CD14-positive monocyte (primary cell): ENCODE measurements at regions not wholly inside any gene's neighbourhood (a gene's known extent, or its start where the extent isn't known, plus 50 kb on each side); places are given as distances from the start of the nearest gene placed in this dataset.

Experiments used
- DNase-seq, 3 donors: peaks; one replicate each; pipeline ENCODE4 v3.0.0-alpha.2; 2011 to 2022
- H2AFZ ChIP-seq: 2 replicates; pipeline ENCODE4 v1.6.0; 2012; ENCODE audit warnings: mild to moderate bottlenecking, low read depth, low read length, inconsistent platforms; ENCODE audit not compliant: insufficient read depth, poor library complexity, severe bottlenecking
- H3K27ac ChIP-seq, 2 donors: 1 replicate in 1 of 2; 2 replicates in 1 of 2; pipeline ENCODE4 v1.5.1; 2012 to 2013; ENCODE audit warnings: low read length in 2 of 2, control low read depth in 1 of 2, inconsistent platforms in 1 of 2, low read depth in 1 of 2, mild to moderate bottlenecking in 1 of 2
- H3K27me3 ChIP-seq, 2 donors: one replicate each; pipeline versions ENCODE4 v1.6.0 to v1.6.1; 2011 to 2013; ENCODE audit warnings: low read length in 2 of 2; ENCODE audit not compliant: control insufficient read depth in 2 of 2, insufficient read depth in 2 of 2
- H3K36me3 ChIP-seq, 2 donors: replicated peaks in 1 of 2; 1 replicate in 1 of 2; 2 replicates in 1 of 2; pipeline versions ENCODE4 v1.5.1 to v1.6.1; 2012 to 2013; ENCODE audit warnings: low read length in 2 of 2, control low read depth in 1 of 2, inconsistent platforms in 1 of 2, mild to moderate bottlenecking in 1 of 2; ENCODE audit not compliant: insufficient read depth in 2 of 2, control insufficient read depth in 1 of 2
- H3K4me1 ChIP-seq, 2 donors: 1 replicate in 1 of 2; 2 replicates in 1 of 2; pipeline versions ENCODE4 v1.5.1 to v1.6.1; 2012 to 2013; ENCODE audit warnings: low read length in 2 of 2, control low read depth in 1 of 2, inconsistent platforms in 1 of 2, mild to moderate bottlenecking in 1 of 2, moderate library complexity in 1 of 2; ENCODE audit not compliant: insufficient read depth in 2 of 2, control insufficient read depth in 1 of 2
- H3K4me2 ChIP-seq: replicated peaks from 2 replicates; pipeline ENCODE3; 2012; ENCODE audit warnings: low read length, moderate library complexity, mild to moderate bottlenecking; ENCODE audit not compliant: poor library complexity, severe bottlenecking; ENCODE audit errors: extremely low read depth
- H3K4me3 ChIP-seq, 3 experiments: fragments of 200-600 bp in 1 of 3; sonication (generic) in 1 of 3; replicated peaks in 1 of 3; 1 replicate in 2 of 3; 2 replicates in 1 of 3; pipeline ENCODE4 v1.5.1; 2011 to 2013; ENCODE audit warnings: low read length in 3 of 3, mild to moderate bottlenecking in 3 of 3, control low read depth in 2 of 3, low read depth in 2 of 3, inconsistent platforms in 1 of 3, moderate library complexity in 1 of 3
- H3K79me2 ChIP-seq: 2 replicates; pipeline ENCODE4 v1.6.0; 2012; ENCODE audit warnings: mild to moderate bottlenecking, control low read depth, inconsistent platforms, low read length, moderate library complexity; ENCODE audit not compliant: insufficient read depth
- H3K9ac ChIP-seq: 2 replicates; pipeline ENCODE4 v1.6.0; 2017; ENCODE audit warnings: low read length, mild to moderate bottlenecking; ENCODE audit not compliant: insufficient read depth, poor library complexity, severe bottlenecking
- H3K9me3 ChIP-seq, 2 donors: replicated peaks in 1 of 2; 1 replicate in 1 of 2; 2 replicates in 1 of 2; pipeline versions ENCODE4 v1.5.1 to v1.6.1; 2012 to 2013; ENCODE audit warnings: low read length in 2 of 2, control low read depth in 1 of 2; ENCODE audit not compliant: control insufficient read depth in 1 of 2, insufficient read depth in 1 of 2
- H4K20me1 ChIP-seq: 2 replicates; pipeline ENCODE4 v1.6.0; 2012; ENCODE audit warnings: mild to moderate bottlenecking, low read length, control low read depth, moderate library complexity; ENCODE audit not compliant: insufficient read depth
- H3K27ac Mint-ChIP-seq, 7 donors: one replicate each; pipeline ENCODE4 v1.8.0; 2020; ENCODE audit warnings: mild to moderate bottlenecking in 7 of 7, mixed read lengths in 7 of 7, moderate library complexity in 6 of 7, inconsistent platforms in 2 of 7
- H3K27me3 Mint-ChIP-seq, 3 donors: one replicate each; pipeline ENCODE4 v1.8.0; 2021 to 2022; ENCODE audit warnings: low read depth in 3 of 3, mild to moderate bottlenecking in 3 of 3, mixed read lengths in 3 of 3, moderate library complexity in 3 of 3, inconsistent platforms in 1 of 3
- H3K36me3 Mint-ChIP-seq, 2 donors: one replicate each; pipeline ENCODE4 v1.8.0; 2020; ENCODE audit warnings: mixed read lengths in 2 of 2, inconsistent platforms in 1 of 2, mild to moderate bottlenecking in 1 of 2
- H3K4me1 Mint-ChIP-seq: one replicate; pipeline ENCODE4 v1.8.0; 2020; ENCODE audit warnings: mild to moderate bottlenecking, mixed read lengths
- H3K4me3 Mint-ChIP-seq, 2 donors: one replicate each; pipeline ENCODE4 v1.8.0; 2020; ENCODE audit warnings: mild to moderate bottlenecking in 2 of 2, mixed read lengths in 2 of 2, moderate library complexity in 1 of 2
- H3K9me3 Mint-ChIP-seq, 7 donors: one replicate each; pipeline ENCODE4 v1.8.0; 2020 to 2022; ENCODE audit warnings: mixed read lengths in 7 of 7, mild to moderate bottlenecking in 6 of 7, moderate library complexity in 6 of 7, inconsistent platforms in 2 of 7
- WGBS: methylation state at CpG from one replicate; pipeline ENCODE4 v1.1.5; 2013; ENCODE audit warnings: missing lambda C conversion rate; ENCODE audit not compliant: insufficient coverage; 5-methylcytosine and 5-hydroxymethylcytosine counted together
- intact Hi-C, 2 donors: fragments of 100-400 bp; cut with micrococcal nuclease; formaldehyde crosslinking; loops; one replicate each; pipeline versions ENCODE4 v1.15.0 to v1.15.1; 2023
- TF ChIP-seq, protein P1 (sequence below): fragments of 200-600 bp; IDR thresholded peaks from one replicate; pipeline ENCODE4 v1.8.0; 2022; ENCODE audit warnings: antibody characterized with exemption, mild to moderate bottlenecking

DNA sequence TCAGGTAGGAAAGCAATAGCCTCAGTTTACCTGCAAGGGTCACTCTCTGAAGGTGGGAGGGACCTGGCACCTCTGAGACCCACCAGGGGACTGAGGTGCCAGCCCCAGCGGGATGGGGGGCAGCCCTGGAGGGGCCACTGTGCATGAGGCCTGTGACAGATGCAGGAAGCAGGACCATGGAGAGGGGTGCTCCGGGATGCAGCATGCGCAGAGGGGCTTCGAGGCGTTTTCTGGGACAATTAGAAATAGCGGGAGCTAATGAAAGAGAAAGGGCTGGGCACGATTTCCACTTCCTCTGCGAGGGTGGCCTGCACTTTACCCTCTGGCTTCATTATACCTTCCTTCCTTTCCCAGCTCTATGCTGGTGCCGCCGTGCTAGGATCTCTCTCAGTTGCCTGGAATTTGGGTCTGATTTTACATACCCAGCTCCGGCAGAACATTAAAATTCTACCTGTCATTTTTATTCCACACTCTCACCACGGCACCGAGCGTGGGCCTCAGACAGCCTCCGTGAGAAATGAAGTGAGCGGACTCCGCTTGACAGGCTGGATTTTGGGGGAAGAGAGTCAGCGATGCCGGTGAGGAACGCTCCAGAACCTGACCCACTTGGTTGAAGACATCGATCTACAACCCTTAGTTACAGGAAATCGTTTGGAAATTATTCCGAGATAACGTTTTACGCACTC is 333.9 kb upstream of the PFKP start:
- H3K4me2 ChIP-seq: no peak overlapping the region
- H3K9ac ChIP-seq: no peak overlapping the region
- intact Hi-C loops: no loop called here
- peaks cover 18 to 24% of the 10 kb centered on the region in 2 donors for H3K9me3 ChIP-seq
- Mint-ChIP-seq H3K4me1 (no peaks in the 10 kb centered on the region), H3K27ac (no peak overlapping the region), H3K27me3 (peaks cover 2 to 3% (median 2%) of the 10 kb centered on the region in 3 donors), H3K9me3 (peaks cover 7 to 22% (median 15%) of the 10 kb centered on the region in 7 donors), H3K36me3 (no peaks in the 10 kb centered on the region), H3K4me3 (no peak overlapping the region)
- H4K20me1 ChIP-seq: no peaks in the 10 kb centered on the region
- H3K27me3 ChIP-seq: no peaks in the 10 kb centered on the region
- H3K79me2 ChIP-seq: no peaks in the 10 kb centered on the region
- no peak overlapping the region for H3K4me3 ChIP-seq
- 97% methylated on average over 22 of the region's 25 CpGs for WGBS
- H2AFZ ChIP-seq: no peak overlapping the region
- no peak for DNase-seq
- no peaks in the 10 kb centered on the region for H3K4me1 ChIP-seq
- TF ChIP-seq, protein P1, sequence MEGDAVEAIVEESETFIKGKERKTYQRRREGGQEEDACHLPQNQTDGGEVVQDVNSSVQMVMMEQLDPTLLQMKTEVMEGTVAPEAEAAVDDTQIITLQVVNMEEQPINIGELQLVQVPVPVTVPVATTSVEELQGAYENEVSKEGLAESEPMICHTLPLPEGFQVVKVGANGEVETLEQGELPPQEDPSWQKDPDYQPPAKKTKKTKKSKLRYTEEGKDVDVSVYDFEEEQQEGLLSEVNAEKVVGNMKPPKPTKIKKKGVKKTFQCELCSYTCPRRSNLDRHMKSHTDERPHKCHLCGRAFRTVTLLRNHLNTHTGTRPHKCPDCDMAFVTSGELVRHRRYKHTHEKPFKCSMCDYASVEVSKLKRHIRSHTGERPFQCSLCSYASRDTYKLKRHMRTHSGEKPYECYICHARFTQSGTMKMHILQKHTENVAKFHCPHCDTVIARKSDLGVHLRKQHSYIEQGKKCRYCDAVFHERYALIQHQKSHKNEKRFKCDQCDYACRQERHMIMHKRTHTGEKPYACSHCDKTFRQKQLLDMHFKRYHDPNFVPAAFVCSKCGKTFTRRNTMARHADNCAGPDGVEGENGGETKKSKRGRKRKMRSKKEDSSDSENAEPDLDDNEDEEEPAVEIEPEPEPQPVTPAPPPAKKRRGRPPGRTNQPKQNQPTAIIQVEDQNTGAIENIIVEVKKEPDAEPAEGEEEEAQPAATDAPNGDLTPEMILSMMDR: no peak
- no peak overlapping the region for H3K27ac ChIP-seq
- no peaks in the 10 kb centered on the region for H3K36me3 ChIP-seq

DNA sequence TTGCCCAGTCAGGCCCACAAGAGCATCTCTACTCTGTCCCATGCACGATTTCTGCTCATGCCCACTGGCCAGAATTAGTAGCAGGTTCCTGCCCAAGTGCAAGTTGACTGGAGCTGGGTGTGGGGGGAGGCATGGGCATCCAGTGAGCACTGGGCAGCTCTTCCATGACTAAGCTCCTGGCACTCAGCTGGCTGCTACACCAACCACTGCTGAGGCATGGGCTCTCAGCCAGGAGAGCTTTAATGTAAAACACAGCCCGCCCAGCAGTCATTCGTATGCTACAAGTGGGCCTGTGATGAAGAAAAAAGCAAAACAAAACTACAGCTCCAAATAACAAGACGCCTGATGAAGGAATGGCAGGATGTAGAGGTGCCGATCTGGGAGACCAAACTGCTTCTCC is 335.4 kb upstream of the PFKP start:
- H3K4me2 ChIP-seq: no peak overlapping the region
- Mint-ChIP-seq H3K36me3 (no peaks in the 10 kb centered on the region), H3K27ac (no peak overlapping the region), H3K9me3 (peaks cover 7 to 22% (median 15%) of the 10 kb centered on the region in 7 donors), H3K4me1 (no peaks in the 10 kb centered on the region), H3K27me3 (peaks cover 2 to 4% (median 4%) of the 10 kb centered on the region in 3 donors), H3K4me3 (no peak overlapping the region)
- no peaks in the 10 kb centered on the region for H3K27me3 ChIP-seq
- TF ChIP-seq, protein P1: no peak
- DNase-seq: no peak
- H4K20me1 ChIP-seq: no peaks in the 10 kb centered on the region
- H3K79me2 ChIP-seq: no peaks in the 10 kb centered on the region
- no peak overlapping the region for H3K4me3 ChIP-seq
- H3K27ac ChIP-seq: no peak overlapping the region
- H2AFZ ChIP-seq: no peak overlapping the region
- WGBS: no CpG with 5 or more reads among the region's 5 CpGs
- no peaks in the 10 kb centered on the region for H3K4me1 ChIP-seq
- H3K9me3 ChIP-seq: peaks cover 18 to 24% of the 10 kb centered on the region in 2 donors
- no peak overlapping the region for H3K9ac ChIP-seq
- no peaks in the 10 kb centered on the region for H3K36me3 ChIP-seq
- intact Hi-C loops: no loop called here
